ENCODE measurements at regions not wholly inside any gene's neighbourhood (a gene's known extent, or its start where the extent isn't known, plus 50 kb on each side); places are given as distances from the start of the nearest gene placed in this dataset.

- BruUV-seq (replicated peaks), result no TSS peak
- H3K36me3 ChIP-seq (ENCODE audit: control insufficient read depth, insufficient read depth, low read length), result no peaks in the 10 kb centered on the region
- H3K4me1 ChIP-seq (replicated peaks in 1 of 2; ENCODE audit: control insufficient read depth in 2 of 2, insufficient read depth in 2 of 2, low read length in 2 of 2), result peaks cover 0 to 23% of the 10 kb centered on the region in 2 experiments; a peak in 3 of 5 replicates
- H3K27me3 ChIP-seq (ENCODE audit: control insufficient read depth in 2 of 2, insufficient read depth in 2 of 2, low read length in 2 of 2), result no peaks in the 10 kb centered on the region
- WGBS (ENCODE audit: insufficient coverage, low coverage, missing lambda C conversion rate), result 0% methylated on average over 1 of the region's 1 CpG
- H3K9me3 ChIP-seq (replicated peaks; ENCODE audit: control insufficient read depth, insufficient read depth, low read depth, low read length), result no peaks in the 10 kb centered on the region
- DNase-seq (ENCODE audit: extremely low read depth in 1 of 4, low spot score in 3 of 4), result peak in 2 of 4 experiments; percentile 20 to 50
- ChIA-PET POLR2A (interaction anchor here (0.7 to 1.6 kb wide), 2 partner anchors 9 kb away, joined by 3 to 5 read pairs; no protein-coding TSS in a partner anchor), CTCF (ENCODE audit: low intra/inter-chr PET ratio) (interaction anchor here (0.7 to 1.1 kb wide), 2 partner anchors 13 to 1296 kb away, joined by 3 read pairs; no protein-coding TSS in a partner anchor)
- no peak for FAIRE-seq
- intact Hi-C loops (cut with micrococcal nuclease) (loop anchor here (10.0 kb wide), 1 partner anchor 253 kb away; no protein-coding TSS in a partner anchor), in situ Hi-C loops (cut with MboI) (no loop called here)
- H3K9me1 ChIP-seq (ENCODE audit: control insufficient read depth, insufficient read depth, low read length), result no peaks in the 10 kb centered on the region
- H3K9ac ChIP-seq (ENCODE audit: insufficient read depth in 1 of 2, low read depth in 2 of 2, low read length in 2 of 2), result no peak overlapping the region
- H4K20me1 ChIP-seq (replicated peaks; ENCODE audit: control insufficient read depth, insufficient read depth, low read length), result no peaks in the 10 kb centered on the region
- no peak overlapping the region for H3K4me3 ChIP-seq
- H2AFZ ChIP-seq (ENCODE audit: low read depth, low read length), result peak overlapping the region; percentile 13; the same call in 1 of the 2 replicates
- ATAC-seq, result peak; percentile 53
- H3K79me2 ChIP-seq (ENCODE audit: control insufficient read depth, insufficient read depth, low read length), result no peaks in the 10 kb centered on the region
- peak overlapping the region; percentile 57; the same call in 2 of the 3 replicates for H3K27ac ChIP-seq (ENCODE audit: extremely low read depth, low read depth, low read length)
- H3K4me2 ChIP-seq (ENCODE audit: insufficient read depth, low read length), result peak overlapping the region; percentile 50
- TF ChIP-seq TBL1XR1 (IDR thresholded peaks at IDR 0.05; ENCODE audit: low read length in 2 of 2) (0 out of 4 replicates have a peak, but pooled peaks of 1 of the 2 experiments have one; percentile 14), HNRNPK (IDR thresholded peaks at IDR 0.05; ENCODE audit: low read depth, low read length, poor library complexity, severe bottlenecking) (no peak), NCOR1 (IDR thresholded peaks at IDR 0.05) (peak; percentile 60; the same call in 1 of the 2 replicates), ZBTB34 (CRISPR knock-in tag; IDR thresholded peaks at IDR 0.05) (no peak), CBFA2T3 (IDR thresholded peaks at IDR 0.05) (peak; percentile 76), HIVEP1 (CRISPR knock-in tag; IDR thresholded peaks at IDR 0.05) (no peak), ETV5 (CRISPR knock-in tag; IDR thresholded peaks at IDR 0.05; ENCODE audit: low read depth) (no peak), RAD21 (CRISPR knock-in tag; conservative IDR thresholded peaks at IDR 0.05 in 1 of 2, IDR thresholded peaks at IDR 0.05 in 1 of 2) (no peak), SRF (CRISPR knock-in tag; IDR thresholded peaks at IDR 0.05) (no peak), RFX1 (IDR thresholded peaks at IDR 0.05) (no peak), NONO (IDR thresholded peaks at IDR 0.05; ENCODE audit: low read depth in 2 of 2, low read length in 1 of 2) (no peak), KAT2B (IDR thresholded peaks at IDR 0.05; ENCODE audit: low read depth, low read length) (no peak), ZNF75A (CRISPR knock-in tag; IDR thresholded peaks at IDR 0.05) (no peak), ARID3A (IDR thresholded peaks at IDR 0.05; ENCODE audit: borderline replicate concordance, low read depth, low read length) (peak; percentile 19; the same call in 1 of the 2 replicates), GTF2A2 (tag; IDR thresholded peaks at IDR 0.05) (no peak), ZNF41 (CRISPR knock-in tag; conservative IDR thresholded peaks at IDR 0.05) (no peak), EP300 (IDR thresholded peaks at IDR 0.05; ENCODE audit: low read length) (peak; percentile 62; the same call in 1 of the 2 replicates), ZKSCAN3 (CRISPR knock-in tag; IDR thresholded peaks at IDR 0.05) (no peak), DPF2 (IDR thresholded peaks at IDR 0.05) (0 out of 2 replicates have a peak, but pooled peaks have one; percentile 38), KLF16 (IDR thresholded peaks at IDR 0.05) (0 out of 2 replicates have a peak, but pooled peaks have one; percentile 17)
- TF ChIP-seq, protein P1, sequence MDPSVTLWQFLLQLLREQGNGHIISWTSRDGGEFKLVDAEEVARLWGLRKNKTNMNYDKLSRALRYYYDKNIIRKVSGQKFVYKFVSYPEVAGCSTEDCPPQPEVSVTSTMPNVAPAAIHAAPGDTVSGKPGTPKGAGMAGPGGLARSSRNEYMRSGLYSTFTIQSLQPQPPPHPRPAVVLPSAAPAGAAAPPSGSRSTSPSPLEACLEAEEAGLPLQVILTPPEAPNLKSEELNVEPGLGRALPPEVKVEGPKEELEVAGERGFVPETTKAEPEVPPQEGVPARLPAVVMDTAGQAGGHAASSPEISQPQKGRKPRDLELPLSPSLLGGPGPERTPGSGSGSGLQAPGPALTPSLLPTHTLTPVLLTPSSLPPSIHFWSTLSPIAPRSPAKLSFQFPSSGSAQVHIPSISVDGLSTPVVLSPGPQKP (CRISPR knock-in tag; IDR thresholded peaks at IDR 0.05), result no peak
Measured at GRCh38 chr4:83758285-83758684, 222.4 kb downstream of the GPAT3 start.

Measured in K562 (cell line).